ENCODE measurements at regions not wholly inside any gene's neighbourhood (a gene's known extent, or its start where the extent isn't known, plus 50 kb on each side); places are given as distances from the start of the nearest gene placed in this dataset.

DNA sequence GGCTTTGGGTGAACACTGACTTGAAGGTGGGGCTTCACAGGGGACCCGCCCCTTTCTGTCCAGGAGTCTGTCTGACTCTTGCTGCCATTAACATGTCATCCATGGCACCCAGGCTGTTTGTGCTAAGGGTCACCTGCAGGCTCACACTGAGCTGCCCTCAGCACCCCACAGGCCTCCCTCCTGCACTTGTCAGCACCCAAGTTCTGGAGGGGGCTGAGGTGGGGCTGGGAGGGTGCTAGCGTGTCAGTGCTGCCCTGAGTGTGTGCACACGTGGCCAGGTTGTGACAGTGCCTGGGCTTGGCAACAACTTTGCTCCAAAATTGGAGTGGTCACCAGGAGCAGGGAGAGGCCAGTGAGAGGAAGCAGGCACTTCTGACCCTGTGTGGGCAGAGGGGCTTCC is 963.2 kb downstream of the TRHDE start:
- H3K27me3 ChIP-seq (ENCODE audit: insufficient read depth, insufficient read length), result no peaks in the 10 kb centered on the region
- no peak for DNase-seq (ENCODE audit: low read depth, low spot score)
- no peak overlapping the region for H3K4me3 ChIP-seq (ENCODE audit: insufficient read length, low read depth)
- no peaks in the 10 kb centered on the region for H3K4me1 ChIP-seq (ENCODE audit: insufficient read depth, insufficient read length)
- H3K9ac ChIP-seq (ENCODE audit: insufficient read length, low read depth), result no peak overlapping the region
- H3K9me3 ChIP-seq (ENCODE audit: insufficient read depth, low read length), result no peaks in the 10 kb centered on the region; the same call in 1 of the 2 replicates
- no peaks in the 10 kb centered on the region for H3K36me3 ChIP-seq (ENCODE audit: insufficient read depth, insufficient read length, low read length)
- TF ChIP-seq YY1 (IDR thresholded peaks at IDR 0.05; ENCODE audit: insufficient read depth, insufficient read length), result no peak

DNA sequence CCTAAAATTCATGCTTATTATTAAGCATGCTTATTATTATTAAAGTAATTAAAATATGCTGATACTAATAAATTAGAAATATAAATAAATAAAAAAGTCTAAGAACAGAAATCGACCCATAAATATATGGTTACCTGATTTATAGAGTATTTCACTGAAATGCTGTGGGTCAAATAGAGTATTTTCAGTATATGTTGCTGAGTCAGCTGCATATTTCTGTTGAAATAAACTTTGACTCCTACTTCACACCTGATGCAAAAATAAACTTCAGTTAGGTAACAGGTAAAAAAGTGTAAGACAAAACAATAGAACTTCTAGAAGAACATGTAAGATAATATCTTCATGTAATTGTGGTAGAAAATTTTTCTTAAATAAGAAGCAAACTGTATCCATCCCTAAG is 967.9 kb downstream of the TRHDE start:
- TF ChIP-seq ZNF274 (IDR thresholded peaks at IDR 0.05; ENCODE audit: low read depth, low read length), result no peak
- TF ChIP-seq SUZ12 (IDR thresholded peaks at IDR 0.05; ENCODE audit: extremely low read depth, insufficient read depth, insufficient read length), result no peak
- no peak for TF ChIP-seq YY1 (IDR thresholded peaks at IDR 0.05; ENCODE audit: insufficient read depth, insufficient read length)
- no peak for DNase-seq (ENCODE audit: low read depth, low spot score)

DNA sequence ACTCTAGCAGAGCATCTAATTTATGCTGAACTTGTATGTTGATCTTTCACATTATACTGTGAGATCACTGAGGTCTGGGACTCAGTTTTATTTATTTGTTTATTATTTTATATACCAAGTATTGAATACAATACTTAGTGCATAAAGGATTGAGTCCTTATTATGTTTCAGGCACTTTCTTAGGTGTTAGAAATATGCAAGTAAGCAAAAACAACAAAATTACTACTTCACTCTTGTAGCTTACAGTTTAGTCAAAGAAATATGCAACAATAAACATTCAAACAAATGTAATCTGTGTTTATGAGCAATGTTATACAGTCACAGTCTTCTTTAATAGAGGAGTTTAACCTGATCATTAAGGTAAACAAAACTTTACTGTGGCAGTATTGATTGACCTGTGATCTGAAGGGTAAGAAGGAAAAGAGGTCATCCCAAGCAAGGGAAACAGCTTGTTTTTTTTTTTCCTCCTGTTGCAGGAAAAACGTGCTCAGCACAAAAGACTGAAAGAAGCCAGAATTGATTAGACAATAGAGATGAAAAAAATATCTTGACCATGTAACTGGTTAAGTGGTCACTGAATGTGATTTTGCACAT is 990.7 kb downstream of the TRHDE start:
- Histone ChIP-seq H3K4me3 (ENCODE audit: insufficient read length, low read depth) (no peak overlapping the region), H3K9me3 (ENCODE audit: insufficient read depth, low read length) (peaks cover 13% of the 10 kb centered on the region; the same call in 1 of the 2 replicates), H3K4me1 (ENCODE audit: insufficient read depth, insufficient read length) (no peaks in the 10 kb centered on the region), H3K36me3 (ENCODE audit: insufficient read depth, insufficient read length, low read length) (no peaks in the 10 kb centered on the region), H3K27me3 (ENCODE audit: insufficient read depth, insufficient read length) (no peaks in the 10 kb centered on the region), H3K9ac (ENCODE audit: insufficient read length, low read depth) (no peak overlapping the region)
- no peak for TF ChIP-seq SUZ12 (IDR thresholded peaks at IDR 0.05; ENCODE audit: extremely low read depth, insufficient read depth, insufficient read length)
- DNase-seq (ENCODE audit: low read depth, low spot score), result no peak

More for the DNA sequence above, 967.9 kb downstream of the TRHDE start:
- H3K4me1 ChIP-seq (ENCODE audit: insufficient read depth, insufficient read length), result no peaks in the 10 kb centered on the region
- no peaks in the 10 kb centered on the region for H3K36me3 ChIP-seq (ENCODE audit: insufficient read depth, insufficient read length, low read length)
- H3K27me3 ChIP-seq (ENCODE audit: insufficient read depth, insufficient read length), result no peaks in the 10 kb centered on the region
- no peak overlapping the region for H3K4me3 ChIP-seq (ENCODE audit: insufficient read length, low read depth)
- H3K9ac ChIP-seq (ENCODE audit: insufficient read length, low read depth), result no peak overlapping the region
- no peaks in the 10 kb centered on the region; the same call in 1 of the 2 replicates for H3K9me3 ChIP-seq (ENCODE audit: insufficient read depth, low read length)

DNA sequence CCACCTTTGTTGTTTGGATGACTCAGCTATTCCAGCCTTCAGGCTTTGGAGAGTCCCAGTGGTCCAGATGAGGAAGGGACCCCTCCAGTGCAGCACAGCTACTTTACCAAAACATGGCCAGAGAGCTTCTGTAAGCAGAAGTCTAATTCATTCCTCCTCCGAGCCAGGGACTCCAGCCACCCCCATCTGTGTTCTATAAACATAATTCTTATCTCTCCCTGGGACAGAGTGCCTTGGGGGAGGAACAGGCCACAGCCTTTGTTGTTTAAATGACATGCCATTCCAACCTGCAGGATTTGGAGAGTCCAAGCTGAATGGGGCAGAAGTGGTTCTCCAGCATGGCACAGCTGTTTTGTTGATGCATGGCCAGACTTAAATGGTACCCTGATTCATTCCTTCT is 994.0 kb downstream of the TRHDE start:
- Histone ChIP-seq H3K4me1 (ENCODE audit: insufficient read depth, insufficient read length) (no peaks in the 10 kb centered on the region), H3K36me3 (ENCODE audit: insufficient read depth, insufficient read length, low read length) (no peaks in the 10 kb centered on the region), H3K4me3 (ENCODE audit: insufficient read length, low read depth) (no peak overlapping the region), H3K9me3 (ENCODE audit: insufficient read depth, low read length) (peaks cover 25% of the 10 kb centered on the region; the same call in 1 of the 2 replicates), H3K27me3 (ENCODE audit: insufficient read depth, insufficient read length) (no peaks in the 10 kb centered on the region), H3K9ac (ENCODE audit: insufficient read length, low read depth) (no peak overlapping the region)
- DNase-seq (ENCODE audit: low read depth, low spot score), result peak; percentile 16
- TF ChIP-seq SUZ12 (IDR thresholded peaks at IDR 0.05; ENCODE audit: extremely low read depth, insufficient read depth, insufficient read length) (no peak), ZNF274 (IDR thresholded peaks at IDR 0.05; ENCODE audit: low read depth, low read length) (no peak), YY1 (IDR thresholded peaks at IDR 0.05; ENCODE audit: insufficient read depth, insufficient read length) (no peak)

DNA sequence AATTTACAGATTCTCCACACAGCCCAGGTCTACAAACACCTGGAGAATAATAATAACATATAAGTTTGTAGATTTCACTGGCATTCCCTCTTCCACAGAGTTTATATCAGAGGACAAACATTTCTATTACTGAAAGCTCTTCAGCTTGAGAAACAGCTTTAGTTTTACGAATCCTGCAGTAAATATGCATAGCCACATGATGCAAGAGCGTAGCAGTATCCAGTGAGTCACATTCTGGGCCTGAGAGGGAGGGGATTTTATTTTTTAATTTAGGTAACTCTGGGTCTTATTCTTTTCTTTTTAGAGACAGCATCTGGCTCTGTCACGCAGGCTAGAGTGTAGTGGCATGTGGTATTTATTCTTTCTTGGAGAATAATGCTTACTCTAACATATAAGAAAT is 1002.8 kb downstream of the TRHDE start:
- TF ChIP-seq YY1 (IDR thresholded peaks at IDR 0.05; ENCODE audit: insufficient read depth, insufficient read length), result no peak
- no peak for TF ChIP-seq SUZ12 (IDR thresholded peaks at IDR 0.05; ENCODE audit: extremely low read depth, insufficient read depth, insufficient read length)
- no peak for TF ChIP-seq ZNF274 (IDR thresholded peaks at IDR 0.05; ENCODE audit: low read depth, low read length)
- Histone ChIP-seq H3K9ac (ENCODE audit: insufficient read length, low read depth) (no peak overlapping the region), H3K4me1 (ENCODE audit: insufficient read depth, insufficient read length) (no peaks in the 10 kb centered on the region), H3K36me3 (ENCODE audit: insufficient read depth, insufficient read length, low read length) (no peaks in the 10 kb centered on the region), H3K27me3 (ENCODE audit: insufficient read depth, insufficient read length) (no peaks in the 10 kb centered on the region), H3K4me3 (ENCODE audit: insufficient read length, low read depth) (no peak overlapping the region), H3K9me3 (ENCODE audit: insufficient read depth, low read length) (no peaks in the 10 kb centered on the region)
- no peak for DNase-seq (ENCODE audit: low read depth, low spot score)

DNA sequence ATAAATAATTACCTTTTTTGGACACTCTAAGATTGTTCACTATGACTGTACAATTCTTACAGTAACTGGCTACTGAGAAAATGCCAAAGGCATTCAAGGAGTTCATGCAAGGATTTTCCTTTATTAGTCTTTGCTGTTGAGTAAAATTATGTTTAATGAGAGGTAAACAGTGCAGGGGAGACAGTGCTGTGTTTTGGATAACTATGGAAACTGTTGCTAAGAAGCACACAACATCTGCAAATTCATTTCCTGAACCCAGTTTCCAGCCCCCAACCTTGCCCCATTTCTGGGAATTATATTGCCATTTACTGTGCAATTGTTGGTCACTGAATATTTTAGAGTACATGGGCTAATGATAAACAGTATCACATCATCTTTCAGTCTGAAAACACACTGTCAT is 1005.8 kb downstream of the TRHDE start:
- no peak overlapping the region for H3K4me3 ChIP-seq (ENCODE audit: insufficient read length, low read depth)
- no peaks in the 10 kb centered on the region for H3K9me3 ChIP-seq (ENCODE audit: insufficient read depth, low read length)
- H3K9ac ChIP-seq (ENCODE audit: insufficient read length, low read depth), result no peak overlapping the region
- no peaks in the 10 kb centered on the region for H3K36me3 ChIP-seq (ENCODE audit: insufficient read depth, insufficient read length, low read length)
- no peaks in the 10 kb centered on the region for H3K4me1 ChIP-seq (ENCODE audit: insufficient read depth, insufficient read length)
- no peak for DNase-seq (ENCODE audit: low read depth, low spot score)
- TF ChIP-seq YY1 (IDR thresholded peaks at IDR 0.05; ENCODE audit: insufficient read depth, insufficient read length) (no peak), SUZ12 (IDR thresholded peaks at IDR 0.05; ENCODE audit: extremely low read depth, insufficient read depth, insufficient read length) (no peak), ZNF274 (IDR thresholded peaks at IDR 0.05; ENCODE audit: low read depth, low read length) (no peak)
- H3K27me3 ChIP-seq (ENCODE audit: insufficient read depth, insufficient read length), result no peaks in the 10 kb centered on the region

DNA sequence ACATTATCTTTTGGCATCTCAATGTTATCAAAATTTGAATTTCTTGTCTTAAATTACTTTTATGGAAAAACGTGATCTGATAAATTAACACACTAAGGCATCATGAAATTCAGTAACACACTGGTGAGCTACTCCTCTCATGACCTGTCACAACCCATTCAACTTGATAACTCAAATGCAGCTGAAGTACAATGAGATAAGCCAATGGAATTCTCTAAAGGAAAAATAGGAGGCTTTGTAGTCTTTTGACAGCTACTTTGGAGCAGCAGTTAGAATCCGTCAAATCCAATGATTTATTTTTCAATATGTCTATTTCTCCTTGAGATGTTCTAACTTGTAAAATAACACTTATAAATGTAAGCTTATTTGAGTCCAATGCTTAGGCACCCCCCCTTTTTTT is 1029.4 kb downstream of the TRHDE start:
- no peaks in the 10 kb centered on the region for H3K4me1 ChIP-seq (ENCODE audit: insufficient read depth, insufficient read length)
- H3K27me3 ChIP-seq (ENCODE audit: insufficient read depth, insufficient read length), result no peaks in the 10 kb centered on the region
- H3K9ac ChIP-seq (ENCODE audit: insufficient read length, low read depth), result no peak overlapping the region
- DNase-seq (ENCODE audit: low read depth, low spot score), result no peak
- no peaks in the 10 kb centered on the region for H3K9me3 ChIP-seq (ENCODE audit: insufficient read depth, low read length)
- TF ChIP-seq ZNF274 (IDR thresholded peaks at IDR 0.05; ENCODE audit: low read depth, low read length), result no peak
- no peak for TF ChIP-seq YY1 (IDR thresholded peaks at IDR 0.05; ENCODE audit: insufficient read depth, insufficient read length)
- no peak for TF ChIP-seq SUZ12 (IDR thresholded peaks at IDR 0.05; ENCODE audit: extremely low read depth, insufficient read depth, insufficient read length)
- no peaks in the 10 kb centered on the region for H3K36me3 ChIP-seq (ENCODE audit: insufficient read depth, insufficient read length, low read length)
- H3K4me3 ChIP-seq (ENCODE audit: insufficient read length, low read depth), result no peak overlapping the region

DNA sequence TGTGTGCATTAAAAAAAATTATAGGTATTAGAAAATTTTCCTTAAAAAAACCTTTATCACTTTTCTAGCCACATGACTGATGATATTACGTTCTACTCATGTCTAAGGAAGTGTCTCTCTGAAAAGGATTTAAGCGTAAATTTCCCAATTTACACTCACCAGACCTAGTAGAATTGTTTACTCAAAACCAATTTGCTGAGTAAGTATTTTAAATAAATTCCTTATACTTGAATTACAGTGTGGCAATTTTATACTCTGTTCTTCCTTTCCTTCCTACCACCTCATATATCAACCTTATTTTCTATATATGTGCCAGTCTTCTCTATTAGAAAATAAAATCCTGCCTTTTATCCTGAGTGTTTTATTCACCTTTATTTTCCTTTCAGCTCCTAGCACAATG is 1035.1 kb downstream of the TRHDE start:
- no peak overlapping the region for H3K9ac ChIP-seq (ENCODE audit: insufficient read length, low read depth)
- no peak for TF ChIP-seq ZNF274 (IDR thresholded peaks at IDR 0.05; ENCODE audit: low read depth, low read length)
- no peak for TF ChIP-seq SUZ12 (IDR thresholded peaks at IDR 0.05; ENCODE audit: extremely low read depth, insufficient read depth, insufficient read length)
- TF ChIP-seq YY1 (IDR thresholded peaks at IDR 0.05; ENCODE audit: insufficient read depth, insufficient read length), result no peak
- no peak overlapping the region for H3K4me3 ChIP-seq (ENCODE audit: insufficient read length, low read depth)

More for the DNA sequence above, 1035.1 kb downstream of the TRHDE start:
- Histone ChIP-seq H3K36me3 (ENCODE audit: insufficient read depth, insufficient read length, low read length) (no peaks in the 10 kb centered on the region), H3K9me3 (ENCODE audit: insufficient read depth, low read length) (no peaks in the 10 kb centered on the region), H3K27me3 (ENCODE audit: insufficient read depth, insufficient read length) (no peaks in the 10 kb centered on the region), H3K4me1 (ENCODE audit: insufficient read depth, insufficient read length) (no peaks in the 10 kb centered on the region)
- no peak for DNase-seq (ENCODE audit: low read depth, low spot score)
